ENCODE measurements at regions not wholly inside any gene's neighbourhood (a gene's known extent, or its start where the extent isn't known, plus 50 kb on each side); places are given as distances from the start of the nearest gene placed in this dataset.

DNA sequence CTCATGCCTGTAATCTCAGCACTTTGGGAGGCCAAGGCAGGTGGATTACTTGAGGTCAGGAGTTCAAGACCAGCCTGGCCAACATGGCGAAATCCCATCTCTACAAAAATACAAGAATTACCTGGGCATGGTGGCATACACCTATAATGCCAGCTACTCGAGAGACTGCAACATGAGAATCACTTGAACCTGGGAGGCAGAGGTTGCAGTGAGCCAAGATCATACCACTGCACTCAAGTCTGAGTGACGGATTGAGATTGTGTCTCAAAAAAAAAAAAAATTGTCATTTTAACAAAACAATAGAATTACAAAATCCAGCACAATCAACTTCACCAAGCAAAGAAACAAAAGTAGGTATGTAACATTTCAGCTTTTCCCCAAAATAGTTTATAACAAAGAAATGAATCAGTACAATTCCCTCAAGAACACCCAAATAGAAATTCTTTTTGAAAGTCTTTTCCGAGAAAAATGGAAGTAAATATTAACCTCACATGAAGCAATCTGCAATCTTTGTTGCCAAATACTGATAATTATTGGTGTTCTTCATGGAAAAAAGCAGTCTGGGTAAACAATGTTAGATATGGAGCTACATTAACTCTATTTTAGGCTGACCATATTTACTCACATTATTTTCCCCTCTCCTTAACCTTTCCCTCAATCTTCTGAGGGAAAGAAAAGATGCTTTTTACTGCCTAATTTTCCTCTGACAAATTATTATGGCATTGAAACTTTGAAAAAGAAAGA lies 165.9 kb upstream of the ATF7IP start:
- H3K27ac ChIP-seq (ENCODE audit: low read depth, low read length, poor library complexity, severe bottlenecking), result no peak overlapping the region
- no TSS peak for BruUV-seq (replicated peaks)
- no peak overlapping the region for H3K4me2 ChIP-seq (ENCODE audit: low read length)
- peaks cover 3% of the 10 kb centered on the region for H3K4me1 ChIP-seq (ENCODE audit: insufficient read depth, low read length, poor library complexity, severe bottlenecking)
- no peak for DNase-seq (ENCODE audit: low spot score)
- no peaks in the 10 kb centered on the region for H3K36me3 ChIP-seq (ENCODE audit: insufficient read depth, low read length)
- no peaks in the 10 kb centered on the region for H3K9me2 ChIP-seq (ENCODE audit: insufficient read depth, low read length)
- no peak overlapping the region for H3K4me3 ChIP-seq (ENCODE audit: low read depth, low read length, poor library complexity, severe bottlenecking)
- ChIA-PET POLR2A (interaction anchor here (0.7 to 1.2 kb wide), 3 partner anchors 9 to 38 kb away, joined by 3 to 5 read pairs (median 4); no protein-coding TSS in a partner anchor), CTCF (ENCODE audit: unreplicated experiment) (no interaction called here)
- intact Hi-C loops (cut with micrococcal nuclease; ENCODE audit: unreplicated experiment), result no loop called here
- H3K9me3 ChIP-seq (ENCODE audit: low read length), result no peaks in the 10 kb centered on the region
- TF ChIP-seq CTCF (conservative IDR thresholded peaks at IDR 0.05; ENCODE audit: low read length) (no peak), EZH2phosphoT487 (IDR thresholded peaks at IDR 0.05; ENCODE audit: borderline replicate concordance, low read depth, low read length) (no peak)
- H2AFZ ChIP-seq (ENCODE audit: low read length), result no peak overlapping the region
- H3K79me2 ChIP-seq (ENCODE audit: insufficient read depth, low read depth, low read length), result no peaks in the 10 kb centered on the region
- no peaks in the 10 kb centered on the region for H4K20me1 ChIP-seq (ENCODE audit: insufficient read depth, low read length)

DNA sequence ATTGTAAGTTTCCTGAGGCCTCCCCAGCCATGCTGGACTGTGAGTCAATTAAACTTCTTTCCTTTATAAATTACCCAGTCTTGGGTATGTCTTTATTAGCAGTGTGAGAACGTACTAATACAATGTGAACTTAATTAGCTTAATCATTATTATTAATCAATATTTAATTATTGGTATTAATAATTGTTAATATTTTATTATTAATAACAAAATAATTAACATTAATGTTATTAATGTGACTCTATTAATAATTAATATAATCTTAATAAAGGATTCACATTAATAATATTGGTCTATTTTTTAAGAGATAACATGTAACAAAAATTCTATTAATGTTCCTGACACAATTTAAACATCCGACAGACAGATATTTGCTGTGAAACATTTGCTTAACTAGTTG lies 164.9 kb upstream of the ATF7IP start:
- no peak for DNase-seq (ENCODE audit: low spot score)
- Histone ChIP-seq H3K9me3 (ENCODE audit: low read length) (no peaks in the 10 kb centered on the region), H3K27ac (ENCODE audit: low read depth, low read length, poor library complexity, severe bottlenecking) (no peak overlapping the region), H3K9me2 (ENCODE audit: insufficient read depth, low read length) (no peaks in the 10 kb centered on the region), H3K79me2 (ENCODE audit: insufficient read depth, low read depth, low read length) (no peaks in the 10 kb centered on the region), H2AFZ (ENCODE audit: low read length) (no peak overlapping the region), H3K36me3 (ENCODE audit: insufficient read depth, low read length) (no peaks in the 10 kb centered on the region), H4K20me1 (ENCODE audit: insufficient read depth, low read length) (no peaks in the 10 kb centered on the region), H3K4me1 (ENCODE audit: insufficient read depth, low read length, poor library complexity, severe bottlenecking) (no peaks in the 10 kb centered on the region), H3K4me3 (ENCODE audit: low read depth, low read length, poor library complexity, severe bottlenecking) (no peak overlapping the region), H3K4me2 (ENCODE audit: low read length) (no peak overlapping the region)
- intact Hi-C loops (cut with micrococcal nuclease; ENCODE audit: unreplicated experiment), result no loop called here
- BruUV-seq (replicated peaks), result no TSS peak
- POLR2A ChIA-PET, result interaction anchor here (0.6 kb wide), 1 partner anchor 502 kb away, joined by 4 read pairs; no protein-coding TSS in a partner anchor
- CTCF ChIA-PET (ENCODE audit: unreplicated experiment), result no interaction called here
- no peak for TF ChIP-seq EZH2phosphoT487 (IDR thresholded peaks at IDR 0.05; ENCODE audit: borderline replicate concordance, low read depth, low read length)
- no peak for TF ChIP-seq CTCF (conservative IDR thresholded peaks at IDR 0.05; ENCODE audit: low read length)

DNA sequence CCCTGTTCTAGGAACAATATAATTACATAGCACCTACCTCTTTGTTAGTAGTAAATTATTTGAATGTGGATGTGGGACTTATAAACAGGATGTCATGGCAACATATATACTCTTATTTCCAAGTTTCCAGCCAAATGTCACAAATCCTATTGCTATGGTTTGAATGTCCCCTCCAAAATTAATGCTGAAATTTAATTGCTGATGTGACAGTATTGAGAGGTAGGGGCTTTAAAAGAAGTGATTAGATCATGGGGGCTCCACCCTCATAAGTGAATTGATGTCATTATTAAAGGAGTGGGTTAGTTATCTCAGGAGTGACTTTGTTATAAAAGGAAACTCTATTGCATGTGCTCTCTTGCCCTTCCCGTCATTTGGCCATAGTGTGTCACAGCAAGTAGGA lies 164.2 kb upstream of the ATF7IP start:
- POLR2A ChIA-PET, result interaction anchor here (0.6 kb wide), 1 partner anchor 501 kb away, joined by 4 read pairs; no protein-coding TSS in a partner anchor
- Histone ChIP-seq H3K36me3 (ENCODE audit: insufficient read depth, low read length) (no peaks in the 10 kb centered on the region), H3K9me3 (ENCODE audit: low read length) (no peaks in the 10 kb centered on the region), H3K9me2 (ENCODE audit: insufficient read depth, low read length) (no peaks in the 10 kb centered on the region), H3K4me2 (ENCODE audit: low read length) (no peak overlapping the region), H3K79me2 (ENCODE audit: insufficient read depth, low read depth, low read length) (no peaks in the 10 kb centered on the region), H2AFZ (ENCODE audit: low read length) (no peak overlapping the region), H4K20me1 (ENCODE audit: insufficient read depth, low read length) (no peaks in the 10 kb centered on the region), H3K4me3 (ENCODE audit: low read depth, low read length, poor library complexity, severe bottlenecking) (no peak overlapping the region), H3K27ac (ENCODE audit: low read depth, low read length, poor library complexity, severe bottlenecking) (no peak overlapping the region), H3K4me1 (ENCODE audit: insufficient read depth, low read length, poor library complexity, severe bottlenecking) (no peaks in the 10 kb centered on the region)
- no peak for TF ChIP-seq EZH2phosphoT487 (IDR thresholded peaks at IDR 0.05; ENCODE audit: borderline replicate concordance, low read depth, low read length)
- TF ChIP-seq CTCF (conservative IDR thresholded peaks at IDR 0.05; ENCODE audit: low read length), result no peak
- DNase-seq (ENCODE audit: low spot score), result no peak
- intact Hi-C loops (cut with micrococcal nuclease; ENCODE audit: unreplicated experiment), result no loop called here
- CTCF ChIA-PET (ENCODE audit: unreplicated experiment), result no interaction called here
- BruUV-seq (replicated peaks), result no TSS peak
